H1 (cell line): ENCODE measurements at regions not wholly inside any gene's neighbourhood (a gene's known extent, or its start where the extent isn't known, plus 50 kb on each side); places are given as distances from the start of the nearest gene placed in this dataset.
A peak's percentile ranks its signal among the peaks of the same experiment; 100 is the strongest.

Experiments used
- CTCF ChIA-PET: fragments of 300-600 bp; sonication (Branson Sonifier 250); formaldehyde crosslinking; loops from one replicate; lab custom pipeline; 2021; ENCODE audit not compliant: partially characterized antibody; lab: Charles Lee
- POLR2A ChIA-PET: fragments of 300-600 bp; sonication (Branson Sonifier 250); formaldehyde crosslinking; loops from one replicate; lab custom pipeline; 2021; ENCODE audit warnings: inconsistent platforms; ENCODE audit not compliant: partially characterized antibody; lab: Charles Lee
- DNase-seq, 2 experiments: peaks; one replicate each; pipeline versions ENCODE4 v3.0.0 to v3.0.0-alpha.2; 2010 to 2022; ENCODE audit warnings: low spot score in 2 of 2, low read depth in 1 of 2, mixed read lengths in 1 of 2
- FAIRE-seq: peaks from 2 replicates; lab custom pipeline; 2011; peaks lifted over from hg19 to GRCh38; lab: Jason Lieb, UNC
- H2AFZ ChIP-seq: 2 replicates; pipeline ENCODE4 v1.8.1; 2012; ENCODE audit warnings: low read length, inconsistent platforms
- H2AK5ac ChIP-seq: 2 replicates; pipeline ENCODE4 v1.6.1; 2013; ENCODE audit warnings: low read depth, low read length
- H2BK120ac ChIP-seq: replicated peaks from 2 replicates; pipeline ENCODE3; 2013; ENCODE audit warnings: low read depth, low read length, inconsistent platforms
- H2BK12ac ChIP-seq: 2 replicates; pipeline ENCODE4 v1.6.1; 2013; ENCODE audit warnings: low read depth, low read length
- H2BK15ac ChIP-seq: 2 replicates; pipeline ENCODE4 v1.6.1; 2013; ENCODE audit warnings: low read length
- H2BK20ac ChIP-seq: 2 replicates; pipeline ENCODE4 v1.6.1; 2013; ENCODE audit warnings: low read length
- H2BK5ac ChIP-seq: 2 replicates; pipeline ENCODE4 v1.6.1; 2013; ENCODE audit warnings: low read depth, low read length
- H3K14ac ChIP-seq: 2 replicates; pipeline ENCODE4 v1.6.1; 2013; ENCODE audit warnings: inconsistent platforms; ENCODE audit not compliant: insufficient read length
- H3K18ac ChIP-seq: 2 replicates; pipeline ENCODE4 v1.6.1; 2013; ENCODE audit warnings: low read length; ENCODE audit errors: extremely low read depth
- H3K23ac ChIP-seq: 2 replicates; pipeline ENCODE4 v1.6.1; 2013; ENCODE audit warnings: inconsistent platforms; ENCODE audit not compliant: insufficient read length
- H3K23me2 ChIP-seq: 2 replicates; pipeline ENCODE4 v1.6.1; 2013; ENCODE audit warnings: low read depth, low read length
- H3K27ac ChIP-seq: 2 replicates; pipeline ENCODE4 v1.6.1; 2011; ENCODE audit warnings: low read depth, low read length, inconsistent platforms
- H3K27me3 ChIP-seq, 4 experiments: replicated peaks in 1 of 4; 1 replicate in 1 of 4; 2 replicates in 3 of 4; pipeline versions ENCODE4 v1.6.1 to v1.8.1; 2011 to 2013; ENCODE audit warnings: low read length in 3 of 4, mild to moderate bottlenecking in 3 of 4, inconsistent platforms in 2 of 4, mixed read lengths in 2 of 4, moderate library complexity in 1 of 4; ENCODE audit not compliant: control insufficient read depth in 3 of 4, insufficient read depth in 3 of 4; ENCODE audit errors: extremely low read depth in 1 of 4
- H3K36me3 ChIP-seq, 4 experiments: 2 replicates each; pipeline versions ENCODE4 v1.6.1 to v1.8.1; 2011 to 2013; ENCODE audit warnings: mild to moderate bottlenecking in 4 of 4, low read length in 3 of 4, moderate library complexity in 2 of 4, control low read depth in 1 of 4, inconsistent platforms in 1 of 4; ENCODE audit not compliant: insufficient read depth in 4 of 4, control insufficient read depth in 2 of 4
- H3K4ac ChIP-seq: replicated peaks from 2 replicates; pipeline ENCODE3; 2013; ENCODE audit warnings: low read length, low read depth, mixed read lengths, inconsistent platforms; ENCODE audit not compliant: insufficient read length
- H3K4me1 ChIP-seq, 4 experiments: replicated peaks in 1 of 4; 1 replicate in 1 of 4; 2 replicates in 3 of 4; pipeline versions ENCODE4 v1.6.1 to v1.8.1; 2011 to 2013; ENCODE audit warnings: low read length in 3 of 4, inconsistent platforms in 2 of 4, mixed read lengths in 1 of 4; ENCODE audit not compliant: insufficient read depth in 4 of 4, control insufficient read depth in 3 of 4
- H3K4me2 ChIP-seq, 2 experiments: 2 replicates each; pipeline versions ENCODE4 v1.6.1 to v1.8.1; 2011 to 2013; ENCODE audit warnings: low read depth in 2 of 2, low read length in 2 of 2, control low read depth in 1 of 2, inconsistent platforms in 1 of 2, mild to moderate bottlenecking in 1 of 2; ENCODE audit not compliant: insufficient read depth in 1 of 2
- H3K4me3 ChIP-seq, 4 experiments: fragments of 200-600, 300-600 bp in 1 of 4; sonication (generic), shearing (Covaris generic), sonication (Bioruptor Twin) in 1 of 4; 2 replicates each; pipeline versions ENCODE4 v1.5.1 to v1.8.1; 2011 to 2016; ENCODE audit warnings: low read length in 4 of 4, low read depth in 3 of 4, control low read depth in 2 of 4, inconsistent platforms in 2 of 4, mild to moderate bottlenecking in 2 of 4, mixed read lengths in 1 of 4, moderate library complexity in 1 of 4; ENCODE audit not compliant: insufficient read depth in 2 of 4; ENCODE audit errors: extremely low read depth in 1 of 4
- H3K56ac ChIP-seq: replicated peaks from 2 replicates; pipeline ENCODE3; 2013; ENCODE audit warnings: low read depth, mild to moderate bottlenecking, mixed read lengths, low read length, inconsistent platforms; ENCODE audit not compliant: insufficient read length
- H3K79me1 ChIP-seq: 2 replicates; pipeline ENCODE4 v1.6.1; 2013; ENCODE audit warnings: low read depth, low read length, control low read depth
- H3K79me2 ChIP-seq, 2 experiments: 2 replicates each; pipeline versions ENCODE4 v1.6.1 to v1.8.1; 2012 to 2013; ENCODE audit warnings: low read length in 2 of 2, mild to moderate bottlenecking in 2 of 2, inconsistent platforms in 1 of 2; ENCODE audit not compliant: insufficient read depth in 2 of 2, control insufficient read depth in 1 of 2
- H3K9ac ChIP-seq, 4 experiments: replicated peaks in 1 of 4; 1 replicate in 1 of 4; 2 replicates in 3 of 4; pipeline versions ENCODE4 v1.6.1 to v1.8.1; 2011 to 2013; ENCODE audit warnings: low read depth in 3 of 4, low read length in 3 of 4, control low read depth in 2 of 4, mild to moderate bottlenecking in 2 of 4, moderate library complexity in 2 of 4, inconsistent platforms in 1 of 4; ENCODE audit errors: extremely low read depth in 1 of 4
- H3K9me3 ChIP-seq, 2 experiments: 2 replicates each; pipeline versions ENCODE4 v1.6.1 to v1.8.1; 2012 to 2013; ENCODE audit warnings: mild to moderate bottlenecking in 2 of 2, moderate library complexity in 2 of 2, control low read depth in 1 of 2, inconsistent platforms in 1 of 2, low read depth in 1 of 2, low read length in 1 of 2, mixed read lengths in 1 of 2; ENCODE audit not compliant: insufficient read depth in 2 of 2
- H4K20me1 ChIP-seq, 2 experiments: replicated peaks in 1 of 2; 2 replicates each; pipeline versions ENCODE3 to v1.8.1; 2011 to 2013; ENCODE audit warnings: inconsistent platforms in 2 of 2, low read length in 2 of 2, mild to moderate bottlenecking in 1 of 2; ENCODE audit not compliant: insufficient read depth in 2 of 2, control insufficient read depth in 1 of 2
- H4K5ac ChIP-seq: 2 replicates; pipeline ENCODE4 v1.6.1; 2013; ENCODE audit warnings: low read length, low read depth, mixed read lengths, inconsistent platforms; ENCODE audit not compliant: insufficient read length
- H4K8ac ChIP-seq: 2 replicates; pipeline ENCODE4 v1.8.0; 2013; ENCODE audit warnings: mild to moderate bottlenecking, moderate library complexity, low read length, inconsistent platforms; ENCODE audit not compliant: insufficient read depth; ENCODE audit errors: extremely low read depth
- H4K91ac ChIP-seq: replicated peaks from 2 replicates; pipeline ENCODE3; 2013; ENCODE audit warnings: low read length, mixed read lengths, inconsistent platforms; ENCODE audit not compliant: insufficient read length
- CHD1 ChIP-seq: IDR thresholded peaks from 2 replicates; pipeline ENCODE4 v1.6.1; 2012; ENCODE audit warnings: low read depth, low read length, improper control_type of control experiment
- EGR1 ChIP-seq: IDR thresholded peaks from 2 replicates; pipeline ENCODE4 v1.6.1; 2011; ENCODE audit warnings: low read depth, low read length, borderline replicate concordance
- EZH2 ChIP-seq: fragments of 200-600 bp; sonication (generic); IDR thresholded peaks from 2 replicates; pipeline ENCODE4 v1.7.1; 2012; ENCODE audit warnings: low read depth, mild to moderate bottlenecking, moderate library complexity, low read length, inconsistent platforms; ENCODE audit not compliant: severe bottlenecking
- GABPA ChIP-seq: IDR thresholded peaks from 2 replicates; pipeline ENCODE4 v1.6.1; 2011; ENCODE audit warnings: mild to moderate bottlenecking, low read length, moderate library complexity, borderline replicate concordance; ENCODE audit not compliant: insufficient read depth
- GTF2F1 ChIP-seq: IDR thresholded peaks from 2 replicates; pipeline ENCODE4 v1.6.1; 2012; ENCODE audit warnings: low read depth, low read length, improper control_type of control experiment, borderline replicate concordance
- HDAC2 ChIP-seq, 2 experiments: fragments of 300-600 bp in 1 of 2; sonication (generic) in 1 of 2; IDR thresholded peaks; 2 replicates each; pipeline ENCODE4 v1.6.1; 2011 to 2012; ENCODE audit warnings: low read depth in 2 of 2, low read length in 2 of 2, mild to moderate bottlenecking in 2 of 2, moderate library complexity in 2 of 2, borderline replicate concordance in 1 of 2, inconsistent platforms in 1 of 2
- POLR2A ChIP-seq, 2 experiments: IDR thresholded peaks; 1 replicate in 1 of 2; 2 replicates in 1 of 2; pipeline ENCODE4 v1.6.1; 2011; ENCODE audit warnings: low read depth in 2 of 2, low read length in 2 of 2, mild to moderate bottlenecking in 2 of 2; ENCODE audit errors: control extremely low read depth in 1 of 2
- RFX5 ChIP-seq: IDR thresholded peaks from 2 replicates; pipeline ENCODE4 v1.6.1; 2011; ENCODE audit warnings: low read depth, low read length, improper control_type of control experiment, borderline replicate concordance
- SAP30 ChIP-seq: fragments of 300-600 bp; sonication (generic); IDR thresholded peaks from 2 replicates; pipeline ENCODE4 v1.7.1; 2012; ENCODE audit warnings: low read length, moderate library complexity, mild to moderate bottlenecking, inconsistent platforms; ENCODE audit not compliant: insufficient read depth, insufficient replicate concordance
- SIX5 ChIP-seq: IDR thresholded peaks from 2 replicates; pipeline ENCODE4 v1.6.1; 2011; ENCODE audit warnings: mild to moderate bottlenecking, low read depth, low read length
- SP1 ChIP-seq: IDR thresholded peaks from 2 replicates; pipeline ENCODE4 v1.6.1; 2011; ENCODE audit warnings: low read depth, low read length
- SP4 ChIP-seq: IDR thresholded peaks from 2 replicates; pipeline ENCODE4 v1.6.1; 2012; ENCODE audit warnings: low read length, inconsistent platforms
- WGBS, 2 experiments: shearing (Covaris generic) in 1 of 2; methylation state at CpG; one replicate each; pipeline versions ENCODE4 v1.1.6 to v1.1.7; 2013 to 2015; ENCODE audit warnings: low lambda C conversion rate in 2 of 2, mixed read lengths in 2 of 2, inconsistent platforms in 1 of 2, low coverage in 1 of 2, missing lambda C conversion rate in 1 of 2; ENCODE audit not compliant: insufficient replicate concordance in 2 of 2, insufficient coverage in 1 of 2, insufficient read length in 1 of 2; ENCODE audit errors: extremely low coverage in 1 of 2, missing lambda C conversion rate in 1 of 2; 5-methylcytosine and 5-hydroxymethylcytosine counted together

DNA sequence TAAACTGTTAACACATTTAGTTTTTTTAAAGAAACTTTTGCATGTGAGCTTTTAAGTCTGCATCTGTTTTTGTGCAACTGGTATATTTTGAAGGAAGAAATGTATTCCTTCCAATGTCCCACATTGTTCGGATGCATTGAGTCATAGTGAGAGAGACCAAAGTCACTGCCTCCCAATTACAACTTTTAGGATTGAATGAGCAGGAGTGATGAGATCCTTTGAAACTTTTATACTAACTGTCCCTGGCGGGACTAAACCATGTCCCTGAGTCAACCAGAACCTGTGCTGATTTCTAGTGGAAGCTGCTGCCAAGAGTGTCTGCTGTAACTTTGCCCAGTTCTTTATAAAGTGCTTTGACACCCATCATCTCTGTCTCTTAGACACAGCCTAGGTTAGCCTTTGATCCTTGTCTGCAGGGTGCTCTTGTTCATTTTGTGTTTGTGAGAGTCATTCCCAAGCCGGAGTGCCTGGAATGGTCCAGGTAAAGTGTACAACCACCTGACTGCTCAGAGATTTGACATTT lies 122.7 kb downstream of the ZNF518B start:
- Histone ChIP-seq H4K8ac (no peak overlapping the region), H3K36me3 (no peaks in the 10 kb centered on the region), H3K18ac (no peak overlapping the region), H2BK20ac (peak overlapping the region; percentile 77; the same call in 1 of the 2 replicates), H3K4me2 (no peak overlapping the region; a peak in 1 of 4 replicates), H2BK120ac (no peak overlapping the region), H4K5ac (no peak overlapping the region), H3K56ac (no peak overlapping the region), H3K9ac (no peak overlapping the region), H3K9me3 (no peaks in the 10 kb centered on the region), H3K79me1 (no peaks in the 10 kb centered on the region), H4K20me1 (no peaks in the 10 kb centered on the region), H3K4ac (no peak overlapping the region), H2BK5ac (no peak overlapping the region), H3K4me3 (no peak overlapping the region), H4K91ac (no peak overlapping the region), H2BK12ac (no peak overlapping the region; the same call in 1 of the 2 replicates), H3K23ac (no peak overlapping the region), H3K23me2 (no peaks in the 10 kb centered on the region), H3K4me1 (peaks cover 0 to 2% (median 0%) of the 10 kb centered on the region in 4 experiments; a peak in 1 of 7 replicates), H2AK5ac (no peak overlapping the region), H3K14ac (no peak overlapping the region), H3K27ac (no peak overlapping the region), H2AFZ (0 out of 2 replicates have a peak overlapping the region, but pooled peaks have one; percentile 10), H3K27me3 (no peaks in the 10 kb centered on the region), H2BK15ac (no peak overlapping the region), H3K79me2 (no peaks in the 10 kb centered on the region)
- CTCF ChIA-PET: interaction anchor here (1.3 to 1.5 kb wide), 4 partner anchors 12 to 170 kb away, joined by 3 to 4 read pairs (median 4); no protein-coding TSS in a partner anchor
- FAIRE-seq (no peak), DNase-seq (no peak)
- no peak for TF ChIP-seq SAP30
- TF ChIP-seq EZH2: no peak
- TF ChIP-seq SIX5: no peak
- TF ChIP-seq GTF2F1: no peak
- TF ChIP-seq EGR1: no peak
- no peak for TF ChIP-seq CHD1
- no peak for TF ChIP-seq RFX5
- no peak for TF ChIP-seq GABPA
- TF ChIP-seq POLR2A (IDR thresholded peaks at IDR 0.05; ENCODE audit: control extremely low read depth in 1 of 2, low read depth in 2 of 2, low read length in 2 of 2): no peak
- no peak for TF ChIP-seq HDAC2 (IDR thresholded peaks at IDR 0.05; ENCODE audit: borderline replicate concordance in 1 of 2, low read depth in 2 of 2, low read length in 2 of 2)
- no peak for TF ChIP-seq SP1
- TF ChIP-seq SP4: no peak
- 95% methylated on average over 3 of the region's 3 CpGs; no CpG with 5 or more reads in 1 of the 2 experiments for WGBS, 2 experiments
- POLR2A ChIA-PET: interaction anchor here (1.7 kb wide), 1 partner anchor 217 kb away, joined by 6 read pairs; no protein-coding TSS in a partner anchor
